Posterior vena cava (tissue), 2 donors: ENCODE measurements at regions not wholly inside any gene's neighbourhood (a gene's known extent, or its start where the extent isn't known, plus 50 kb on each side); places are given as distances from the start of the nearest gene placed in this dataset.

ENCODE experiments used
- DNase-seq: peaks from one replicate; pipeline ENCODE4 v3.0.0-alpha.2; 2020; ENCODE audit warnings: low spot score
- intact Hi-C, 2 donors: fragments of 100-400 bp; cut with DNase I; formaldehyde crosslinking; loops; one replicate each; pipeline versions ENCODE4 v1.14.1 to v1.14.2; 2022 to 2023
- donor health status: DM: yes; HTN: yes; CAD: no.
- donor health status: DM: yes; HTN: yes; CAD: no.

DNA sequence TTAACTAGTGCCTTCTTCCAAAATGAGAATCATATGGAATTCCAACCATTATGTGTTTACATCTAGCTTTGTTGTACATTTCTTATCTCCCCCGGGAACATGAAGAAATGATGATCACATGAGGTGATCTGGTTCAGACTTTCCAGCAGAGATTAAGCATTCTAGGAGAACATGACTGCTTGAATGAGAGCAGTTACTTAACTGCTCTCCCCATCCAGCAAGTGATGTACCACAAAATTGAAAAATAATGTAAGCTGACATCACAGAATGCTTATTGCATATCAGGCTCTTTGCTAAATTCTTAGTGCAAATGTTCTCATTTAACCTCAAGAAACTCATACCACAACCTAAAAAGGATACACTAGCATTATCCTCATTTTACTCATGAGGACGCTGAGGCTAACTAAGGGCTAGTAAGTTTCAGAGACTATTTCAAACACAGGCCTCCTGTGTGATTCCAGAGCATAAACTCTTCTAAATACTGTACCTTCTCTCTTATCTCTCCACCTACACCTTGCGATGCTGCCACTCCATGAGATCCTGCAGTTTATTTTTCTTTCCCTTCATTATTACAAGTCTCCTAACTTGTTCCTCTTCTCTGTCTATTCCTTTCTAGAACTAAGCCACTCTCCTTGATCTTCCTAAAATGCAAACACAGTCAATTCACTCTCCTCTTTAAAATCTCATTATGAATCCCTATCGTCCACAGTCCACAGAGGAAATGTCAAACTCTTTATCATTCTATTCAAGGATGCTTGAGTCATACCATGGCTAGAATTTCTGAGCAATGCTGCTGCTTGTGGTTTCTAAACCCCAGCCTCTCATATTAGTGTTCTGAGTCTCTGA, 1224.8 kb upstream of the ZEB2 start:
- intact Hi-C loops = loop anchor here in 1 of 2 donors (10.0 kb wide), 1 partner anchor 1350 kb away; no protein-coding TSS in a partner anchor
- no peak for DNase-seq

DNA sequence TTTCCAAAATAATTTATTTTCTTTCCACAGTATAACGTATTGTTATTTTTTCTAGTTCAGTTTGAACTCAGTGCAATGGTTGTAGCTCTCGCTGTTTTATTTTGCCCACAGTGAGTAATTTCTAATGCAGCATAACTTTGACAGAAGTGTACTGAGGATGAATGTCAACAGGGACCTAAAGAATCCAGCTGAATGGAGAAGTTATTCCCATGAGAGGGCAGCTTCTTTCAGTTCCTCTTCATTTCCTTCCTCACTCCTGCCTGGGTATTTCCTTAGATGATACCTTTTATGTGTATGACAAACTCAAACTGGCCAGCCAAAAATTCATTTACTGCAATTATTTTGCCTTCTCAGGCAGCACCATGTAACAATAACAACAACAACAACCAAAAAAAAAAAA, 1223.1 kb upstream of the ZEB2 start:
- DNase-seq = no peak
- intact Hi-C loops = loop anchor here (2.0 to 10.0 kb wide), 2 partner anchors 420 to 1348 kb away; no protein-coding TSS in a partner anchor

- intact Hi-C loops = loop anchor here (2.0 to 10.0 kb wide), 2 partner anchors 419 to 1347 kb away; no protein-coding TSS in a partner anchor
Measured at GRCh38 chr2:145741636-145742035, 1221.7 kb upstream of the ZEB2 start.

GRCh38 chr2:145741181-145741580, 1221.3 kb upstream of the ZEB2 start:
- intact Hi-C loops = loop anchor here in 1 of 2 donors (10.0 kb wide), 1 partner anchor 1346 kb away; no protein-coding TSS in a partner anchor
- DNase-seq = no peak

More at GRCh38 chr2:145741636-145742035, 1221.7 kb upstream of the ZEB2 start:
- DNase-seq = no peak

GRCh38 chr2:145740302-145740701, 1220.4 kb upstream of the ZEB2 start:
- intact Hi-C loops = loop anchor here in 1 of 2 donors (10.0 kb wide), 1 partner anchor 1346 kb away; no protein-coding TSS in a partner anchor

DNA sequence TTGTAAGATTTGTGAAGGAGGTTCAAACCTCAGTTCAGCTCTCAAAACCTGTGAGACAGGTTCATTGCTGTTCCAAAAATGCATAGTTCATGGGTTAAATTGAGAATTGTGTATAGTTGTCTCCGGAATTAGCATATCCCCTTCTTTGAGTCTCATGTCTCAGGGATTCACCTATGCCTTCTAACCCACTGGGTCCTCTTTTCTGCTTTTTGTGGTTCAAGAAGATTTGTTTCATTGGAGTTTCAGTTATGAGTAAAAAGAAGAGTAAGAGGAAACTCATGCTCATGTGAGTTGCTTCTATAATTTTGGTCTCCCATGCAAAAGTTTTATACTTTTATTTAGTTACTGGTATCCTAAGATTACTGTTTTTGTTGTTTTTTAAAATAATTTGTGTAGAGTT, 1219.8 kb upstream of the ZEB2 start:
- intact Hi-C loops = loop anchor here in 1 of 2 donors (10.0 kb wide), 1 partner anchor 1345 kb away; no protein-coding TSS in a partner anchor
- DNase-seq = no peak

More at GRCh38 chr2:145740302-145740701, 1220.4 kb upstream of the ZEB2 start:
- no peak for DNase-seq

DNA sequence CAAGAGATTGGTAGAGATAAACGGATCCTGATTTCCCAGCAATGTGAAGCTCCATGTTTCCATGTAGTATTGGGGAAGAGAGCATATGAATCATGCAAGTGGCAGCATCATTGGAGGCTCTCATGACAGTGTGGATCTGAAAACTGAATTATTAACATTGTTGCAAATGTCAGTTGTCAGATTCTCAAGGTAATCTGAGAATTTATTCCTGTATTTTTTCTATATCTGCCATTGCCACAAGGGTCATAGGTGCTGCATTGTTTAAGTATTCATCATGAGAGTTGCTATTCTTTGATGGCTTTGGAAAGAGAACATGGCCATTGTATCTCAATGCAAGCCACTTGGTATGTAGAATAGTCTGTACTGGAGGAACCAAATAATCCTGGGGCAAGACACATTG, 1217.0 kb upstream of the ZEB2 start:
- intact Hi-C loops = no loop called here
- DNase-seq = no peak

GRCh38 chr2:145731467-145731866, 1211.5 kb upstream of the ZEB2 start:
- intact Hi-C loops = no loop called here

DNA sequence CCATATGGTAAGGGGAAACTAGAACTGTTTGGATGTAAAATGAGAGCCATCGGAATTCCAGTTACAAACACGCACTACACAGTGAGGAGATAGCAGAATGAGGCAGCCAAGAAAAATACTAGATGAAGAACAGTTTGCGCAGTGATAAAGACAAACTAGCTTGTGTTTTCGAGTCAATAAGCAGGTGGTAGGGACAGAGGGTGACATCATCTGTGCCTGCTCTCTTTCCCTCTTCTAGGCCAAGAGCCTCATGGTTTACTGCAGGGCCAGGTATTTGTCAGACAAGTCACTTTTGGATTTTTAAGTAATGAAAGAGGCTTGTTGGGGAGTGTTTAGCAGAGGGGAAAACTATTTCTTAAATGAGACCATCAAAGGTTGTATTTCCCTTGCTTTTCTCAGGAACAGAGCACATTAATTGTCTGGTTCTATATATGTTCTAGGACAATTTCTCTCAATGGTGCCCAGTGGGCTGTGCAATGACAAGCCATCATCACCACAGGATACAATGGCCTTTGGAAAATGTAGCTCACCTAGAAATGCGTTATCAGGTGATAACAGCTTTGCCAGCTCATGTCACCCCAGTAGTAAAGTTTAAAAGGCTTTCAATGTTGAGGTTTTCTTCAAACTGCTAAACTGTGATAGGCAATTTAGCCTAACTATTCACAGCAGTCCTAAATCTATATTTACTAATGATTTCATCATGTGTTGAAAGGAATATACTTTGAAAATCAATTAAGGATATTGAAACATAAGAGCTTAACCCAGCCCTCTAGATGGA, 1210.3 kb upstream of the ZEB2 start:
- no peak for DNase-seq
- intact Hi-C loops = no loop called here

More at GRCh38 chr2:145731467-145731866, 1211.5 kb upstream of the ZEB2 start:
- no peak for DNase-seq

DNA sequence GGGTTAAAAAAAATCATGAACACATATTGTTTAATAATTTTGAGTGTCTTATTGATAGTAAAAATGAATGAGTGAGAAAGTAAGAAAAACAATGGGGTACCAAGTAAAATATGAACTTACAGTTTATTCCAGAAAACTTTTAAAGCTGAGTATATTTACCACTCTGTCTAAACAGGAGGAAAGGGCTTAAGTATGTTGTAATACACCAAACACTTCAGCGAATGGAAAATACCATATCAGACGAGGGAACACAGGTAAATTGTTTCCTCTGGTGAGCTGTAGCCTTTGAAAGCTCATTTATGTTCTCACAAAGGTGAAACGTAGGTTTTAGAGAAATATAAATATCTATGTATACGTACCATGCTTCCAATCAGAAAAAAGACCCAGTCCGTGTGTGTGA, 1209.6 kb upstream of the ZEB2 start:
- no peak for DNase-seq
- intact Hi-C loops = no loop called here

- DNase-seq = no peak
- intact Hi-C loops = no loop called here
Measured at GRCh38 chr2:145728511-145728910, 1208.6 kb upstream of the ZEB2 start.

DNA sequence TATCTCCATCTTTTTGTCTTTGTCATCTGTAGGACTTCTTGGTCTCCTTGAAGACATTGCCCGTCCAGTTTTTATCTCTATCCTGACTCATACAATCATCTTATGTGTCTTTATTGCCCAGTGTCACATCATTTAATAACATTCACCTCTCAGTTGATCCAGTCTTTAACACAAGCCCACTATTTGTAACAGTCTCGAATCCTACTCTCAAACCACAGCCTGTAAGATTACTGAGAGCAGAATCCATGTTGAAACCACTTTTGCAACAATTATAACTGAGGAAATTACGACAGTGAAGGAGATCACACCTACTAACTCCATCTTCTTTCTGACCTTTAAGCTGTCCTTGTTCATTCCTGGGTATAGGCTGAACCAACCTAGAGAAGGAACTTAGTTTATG, 1206.0 kb upstream of the ZEB2 start:
- intact Hi-C loops = no loop called here
- DNase-seq = no peak

DNA sequence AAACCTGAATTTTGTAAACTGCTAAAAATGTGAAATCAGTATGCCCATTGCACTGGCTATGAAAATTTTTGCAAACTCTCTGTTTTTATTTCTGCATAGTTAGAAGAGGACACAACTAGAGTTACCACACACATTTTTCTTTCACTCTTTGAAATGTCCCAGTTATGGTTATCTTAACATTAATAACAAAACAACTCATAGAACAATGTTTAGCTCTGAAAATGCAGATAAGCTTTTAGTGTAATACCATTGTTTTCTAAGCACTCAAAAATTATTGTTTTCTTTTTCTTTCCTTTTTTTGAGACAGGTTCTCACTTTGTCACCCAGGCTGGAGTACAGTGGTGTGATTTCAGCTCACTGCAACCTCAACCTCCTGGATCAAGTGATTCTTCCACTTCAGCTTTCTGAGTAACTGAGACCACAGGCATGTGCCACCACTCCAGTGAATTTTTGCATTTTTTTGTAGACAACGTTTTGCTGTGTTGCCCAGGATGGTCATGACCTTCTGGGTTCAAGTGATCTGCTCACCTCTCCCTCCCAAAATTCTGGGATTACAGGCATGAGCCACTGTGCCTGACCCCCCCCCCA, 1204.5 kb upstream of the ZEB2 start:
- no peak for DNase-seq
- intact Hi-C loops = no loop called here

DNA sequence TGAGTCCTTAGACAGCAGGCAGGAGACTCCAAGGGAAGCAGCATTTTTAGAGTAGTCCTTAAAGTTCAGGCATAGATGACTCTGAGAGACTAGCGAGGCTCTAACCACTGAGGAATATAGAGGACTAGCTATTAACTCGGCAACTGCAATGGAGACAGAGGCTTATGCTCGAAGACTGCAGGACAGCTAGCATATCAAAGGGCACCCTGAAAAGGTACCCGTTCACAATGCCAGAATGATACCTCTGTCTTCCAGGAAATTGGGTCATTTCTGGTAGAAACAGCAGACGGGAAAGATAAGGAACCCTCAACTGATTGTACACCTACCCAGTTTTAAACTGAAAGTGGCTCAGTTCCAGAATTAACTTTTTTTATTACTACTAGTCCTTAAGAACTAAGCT, 1204.0 kb upstream of the ZEB2 start:
- intact Hi-C loops = no loop called here
- DNase-seq = no peak

DNA sequence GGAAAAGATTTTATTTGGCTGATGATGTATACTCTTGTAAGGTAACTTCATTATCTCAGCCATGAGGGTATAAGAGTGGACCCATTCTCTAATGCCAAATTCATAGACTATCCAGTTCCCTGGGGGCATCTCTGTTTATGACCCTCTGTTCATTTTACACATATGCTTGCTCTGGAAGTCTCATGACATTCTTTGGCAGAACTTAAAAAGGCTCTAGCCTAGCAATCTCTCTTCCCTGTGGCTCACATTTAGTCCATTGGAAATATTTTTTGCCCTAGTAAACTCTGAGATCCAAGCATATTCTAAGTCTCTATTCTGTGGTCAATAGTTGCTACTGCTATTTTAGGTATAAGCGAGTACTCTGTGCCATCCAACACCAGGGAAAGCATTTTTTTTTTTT, 1201.8 kb upstream of the ZEB2 start:
- intact Hi-C loops = no loop called here
- DNase-seq = no peak

GRCh38 chr2:145715601-145716000, 1195.7 kb upstream of the ZEB2 start:
- intact Hi-C loops = no loop called here
- DNase-seq = no peak

DNA sequence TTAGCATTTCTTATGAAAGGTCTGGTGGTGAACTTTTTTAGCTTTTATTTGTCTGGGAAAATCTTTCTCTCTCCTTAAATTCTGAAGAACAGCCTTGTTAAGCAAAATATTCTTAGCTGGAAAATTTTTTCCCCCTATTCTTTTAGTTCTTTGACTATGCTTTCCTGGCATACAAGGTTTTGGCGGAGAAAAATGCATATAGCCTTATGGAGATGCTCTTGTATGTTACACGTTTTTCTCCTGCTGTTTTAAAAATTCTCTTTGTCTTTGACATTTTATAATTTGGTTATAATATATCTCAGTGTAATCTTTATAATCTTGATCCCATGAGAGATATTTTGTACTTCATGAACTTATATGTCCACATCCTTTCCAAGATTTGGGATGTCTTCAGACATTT, 1190.4 kb upstream of the ZEB2 start:
- intact Hi-C loops = no loop called here
- DNase-seq = no peak

DNA sequence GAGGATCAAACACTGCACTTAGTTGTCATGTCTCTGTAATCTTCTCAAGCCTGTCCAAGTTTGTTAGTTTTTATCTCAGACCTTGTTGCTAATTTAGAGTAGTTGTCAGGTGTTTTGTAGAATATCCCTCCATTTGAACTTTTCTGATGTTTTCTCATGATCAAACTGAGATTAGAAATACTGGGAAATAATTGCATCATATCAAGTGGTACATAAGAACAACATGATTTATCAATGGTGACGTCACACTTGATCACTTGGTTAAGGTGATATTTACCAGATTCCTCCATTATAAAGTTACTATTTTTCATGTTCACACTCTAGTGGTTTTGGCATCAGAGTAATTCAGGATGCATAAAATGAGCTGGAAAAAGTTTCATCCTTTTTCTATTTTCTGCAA, 1182.4 kb upstream of the ZEB2 start:
- intact Hi-C loops = no loop called here
- no peak for DNase-seq

GRCh38 chr2:145692971-145693478, 1173.1 kb upstream of the ZEB2 start:
- no peak for DNase-seq
- intact Hi-C loops = no loop called here

DNA sequence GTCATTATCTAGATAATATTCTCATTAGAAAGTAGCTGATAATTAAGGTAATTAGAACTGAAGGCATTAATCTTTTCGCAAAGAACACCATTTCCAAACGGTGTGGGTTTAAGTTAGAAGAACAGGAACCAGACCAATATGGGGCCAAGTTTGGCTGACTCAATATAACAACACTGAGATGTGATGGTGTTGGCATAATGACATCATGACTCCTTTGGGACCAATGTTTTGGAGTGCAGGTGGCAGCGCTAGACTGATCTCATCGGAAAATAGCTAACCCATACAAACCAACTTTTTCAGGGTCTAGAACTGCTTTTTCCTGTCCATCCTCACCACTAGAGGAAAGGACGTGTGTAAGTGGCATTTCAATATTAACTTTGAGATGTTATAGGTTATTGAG, 1171.7 kb upstream of the ZEB2 start:
- DNase-seq = no peak

More for the DNA sequence above, 1171.7 kb upstream of the ZEB2 start:
- intact Hi-C loops = no loop called here
